Dedifferentiated amniotic fluid mesenchymal stem cell (primary cell): ENCODE measurements at regions not wholly inside any gene's neighbourhood (a gene's known extent, or its start where the extent isn't known, plus 50 kb on each side); places are given as distances from the start of the nearest gene placed in this dataset.
A peak's percentile ranks its signal among the peaks of the same experiment; 100 is the strongest.

ENCODE experiments used
- DNase-seq: peaks from one replicate; pipeline ENCODE4 v3.0.0-alpha.2; 2016; ENCODE audit errors: extremely low spot score

DNA sequence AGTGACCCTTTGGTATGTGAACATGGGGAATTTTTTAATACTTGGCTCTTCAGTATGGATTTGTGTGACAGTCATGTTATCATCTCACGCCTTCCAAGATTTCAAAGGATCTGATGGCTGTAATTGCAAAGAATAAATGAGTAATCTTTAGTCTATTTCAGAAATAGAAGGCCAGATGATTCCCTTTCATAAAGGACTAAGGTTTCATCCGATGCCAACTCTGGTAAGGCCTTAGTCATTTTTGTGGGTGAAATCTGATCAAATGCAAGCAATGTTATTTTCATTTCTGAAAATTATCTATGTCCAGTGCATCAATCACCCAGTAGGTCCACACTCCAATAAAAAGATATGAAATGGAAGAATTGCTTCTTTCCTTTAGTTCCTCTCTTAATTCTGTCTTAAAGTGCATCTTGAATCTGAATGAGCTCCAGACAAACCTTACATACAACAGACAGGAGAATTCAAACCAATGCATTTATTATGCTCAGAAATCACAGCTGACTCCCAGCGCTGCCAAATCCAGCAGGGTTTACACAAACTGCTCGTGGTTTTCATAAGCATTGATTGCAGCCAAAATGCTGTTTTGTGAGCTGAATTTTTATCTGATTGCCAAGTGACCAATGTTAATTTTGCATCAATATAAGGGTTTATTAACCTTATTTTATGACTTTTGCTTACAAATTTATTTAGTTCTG, 565.2 kb upstream of the MARCKS start:
- no peak for DNase-seq

DNA sequence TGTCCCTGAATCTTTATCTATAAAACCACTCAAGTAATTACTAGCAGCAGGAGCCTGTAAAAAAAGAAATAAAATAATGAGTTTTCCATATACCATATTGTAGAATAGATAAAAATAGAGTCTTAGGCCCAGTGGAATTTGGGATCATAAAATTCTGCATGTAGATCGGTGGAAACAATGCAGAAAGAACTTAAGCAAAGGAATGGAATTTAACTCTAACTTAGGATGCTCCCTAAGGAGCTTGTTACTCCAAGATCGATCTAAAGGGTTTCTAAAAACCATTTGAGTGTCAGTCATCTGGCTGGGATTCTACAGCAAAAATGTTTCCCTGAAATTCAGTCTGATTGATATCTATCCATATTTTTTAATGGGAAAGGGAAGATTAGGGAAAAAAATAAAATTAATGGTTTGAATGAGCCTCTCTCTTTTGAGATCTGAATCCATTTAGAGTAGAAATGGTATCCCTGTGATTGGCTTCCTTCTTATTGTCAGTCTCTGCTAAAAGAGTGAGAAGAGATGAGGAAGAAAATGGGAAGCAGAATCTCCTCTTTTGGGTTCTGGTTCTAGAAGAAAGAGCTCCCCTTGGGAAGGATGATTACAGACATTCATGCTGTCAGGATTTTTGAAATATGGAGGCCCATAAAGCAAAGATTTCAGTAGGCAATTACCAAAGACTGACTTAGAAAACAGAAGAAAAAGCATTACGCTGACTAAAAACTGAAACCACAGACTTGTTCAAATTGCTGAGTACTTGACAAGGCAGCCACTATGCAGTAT, 564.3 kb upstream of the MARCKS start:
- DNase-seq: no peak

DNA sequence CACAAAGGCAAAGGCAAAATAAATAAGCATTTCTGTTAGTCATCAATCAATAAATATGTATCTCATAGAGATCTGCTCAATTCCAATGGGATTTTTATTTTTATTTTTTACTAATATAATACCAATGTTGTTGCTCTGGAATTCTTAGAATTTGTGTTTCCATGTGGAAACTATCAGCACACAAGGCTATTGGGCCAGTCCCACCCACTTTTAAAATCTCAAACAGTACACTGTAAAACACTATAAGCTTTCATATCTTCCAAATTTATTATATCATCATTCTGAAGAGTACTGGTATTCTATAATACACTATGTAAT, 563.8 kb upstream of the MARCKS start:
- no peak for DNase-seq

DNA sequence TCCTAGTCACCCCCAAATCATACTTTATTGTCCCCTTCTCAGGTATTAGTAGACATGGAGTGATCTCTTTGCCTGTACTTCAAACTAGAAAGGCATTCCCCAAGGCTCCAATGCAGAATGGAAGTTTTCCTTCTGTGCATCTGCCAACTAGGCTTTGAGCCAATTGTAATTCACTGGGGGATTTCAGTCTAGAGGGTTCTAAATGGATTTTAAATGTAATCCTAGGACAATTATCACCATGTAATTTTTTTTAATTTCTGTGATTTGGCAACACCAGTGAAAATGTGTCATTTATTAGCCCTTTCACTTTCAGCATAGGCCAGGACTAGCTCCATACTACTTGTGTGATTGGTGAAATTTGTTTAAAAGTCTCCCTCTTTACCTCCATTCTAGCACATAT, 557.6 kb upstream of the MARCKS start:
- no peak for DNase-seq

DNA sequence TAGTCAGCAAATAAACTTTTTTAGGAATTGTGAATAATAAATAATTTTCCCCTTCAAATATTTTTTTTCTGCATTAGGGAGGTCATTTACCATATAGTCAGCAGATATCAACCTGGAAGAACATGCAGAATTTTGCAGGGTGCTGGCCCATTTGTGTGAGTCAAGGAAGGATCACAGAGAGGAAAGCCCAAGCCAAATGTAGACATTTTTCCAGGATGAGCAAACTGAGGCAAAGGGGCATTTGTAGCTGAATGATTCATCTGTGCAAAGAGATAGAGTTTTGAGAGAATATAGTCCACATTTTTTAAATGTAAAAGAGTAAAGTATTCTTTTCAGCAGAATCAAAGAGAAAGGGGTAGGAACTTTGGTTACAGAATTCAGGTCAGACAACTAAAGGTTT, 555.5 kb upstream of the MARCKS start:
- no peak for DNase-seq

DNA sequence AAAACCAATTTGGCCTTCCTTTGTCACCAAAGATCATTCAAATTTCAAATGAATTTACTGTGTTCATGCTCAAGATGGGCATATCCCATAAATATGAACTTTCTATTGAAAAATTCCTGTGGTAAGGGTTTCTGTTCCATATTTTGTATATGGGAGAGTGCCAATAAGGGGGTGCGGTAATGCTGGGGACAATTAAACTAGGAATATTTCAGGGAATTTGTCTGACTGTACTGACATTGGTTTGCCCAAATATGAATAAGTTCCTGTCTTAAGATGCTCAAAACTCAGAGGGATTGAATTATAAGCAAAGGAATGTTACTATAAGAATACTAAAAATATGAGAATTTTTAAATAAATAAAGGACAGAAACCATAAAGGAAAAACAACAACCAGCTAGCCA, 553.0 kb upstream of the MARCKS start:
- DNase-seq: peak; percentile 34

DNA sequence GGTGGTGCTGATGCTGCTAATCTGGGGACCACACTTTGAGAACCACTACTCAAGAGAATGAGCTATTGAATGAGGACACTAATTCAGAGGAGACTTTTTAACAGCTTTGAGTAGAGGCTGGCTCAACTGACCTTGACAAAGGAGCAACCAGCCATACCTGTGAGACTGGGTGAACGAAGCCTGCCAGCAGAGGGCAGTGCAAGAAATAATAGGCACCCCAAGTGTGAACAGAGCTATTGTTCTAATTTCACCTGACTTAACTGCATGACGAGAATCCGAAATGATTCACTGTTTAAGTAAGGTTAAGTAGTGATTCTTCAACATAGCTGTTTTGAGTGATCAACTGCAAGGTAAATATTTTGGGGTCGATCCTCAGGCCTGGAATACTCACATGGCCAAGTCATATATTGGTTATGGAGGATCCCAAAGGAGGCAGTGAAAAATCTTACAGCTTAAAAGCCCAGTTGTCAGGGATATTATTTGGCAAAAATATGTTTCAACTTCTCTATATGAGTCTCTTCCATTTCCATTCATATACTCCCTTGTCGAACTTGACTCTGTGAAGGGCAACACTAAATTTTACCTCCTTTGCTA, 550.5 kb upstream of the MARCKS start:
- DNase-seq: no peak

DNA sequence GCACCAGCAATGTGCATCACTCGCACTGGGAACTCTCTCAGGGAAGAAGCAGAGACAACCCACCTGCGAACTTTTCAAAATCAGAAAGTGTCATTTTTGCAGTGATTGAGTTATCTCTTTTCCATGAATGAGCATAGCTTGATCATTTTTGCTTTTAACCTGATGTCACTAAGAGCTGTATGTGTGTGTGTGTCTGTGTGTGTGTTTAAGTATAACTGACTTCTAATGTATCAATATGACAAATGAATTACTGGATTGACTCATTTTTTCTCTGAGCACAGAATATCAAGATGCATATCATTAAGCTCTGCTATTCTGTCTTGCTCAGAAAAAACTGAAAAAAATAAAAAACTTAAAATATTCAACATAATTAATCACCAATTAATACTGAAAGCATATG, 548.9 kb upstream of the MARCKS start:
- DNase-seq: no peak

DNA sequence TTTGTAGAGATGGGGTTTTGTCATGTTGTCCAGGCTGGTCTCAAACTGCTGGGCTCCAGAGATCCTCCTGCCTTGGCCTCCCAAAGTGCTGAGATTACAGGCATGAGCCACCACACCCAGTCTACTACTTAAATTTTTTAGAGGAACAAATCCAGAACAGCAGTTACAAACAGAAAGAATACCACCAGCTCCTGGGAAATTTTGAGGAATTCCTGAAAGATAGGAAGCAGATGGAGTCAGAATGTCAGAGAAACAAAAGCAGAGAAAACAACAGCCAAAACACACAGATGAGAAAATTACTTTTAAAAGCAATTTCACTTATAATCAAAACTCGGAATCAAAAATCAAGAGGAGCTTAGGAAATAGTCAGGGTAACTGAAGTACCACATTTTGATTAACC, 543.3 kb upstream of the MARCKS start:
- no peak for DNase-seq

DNA sequence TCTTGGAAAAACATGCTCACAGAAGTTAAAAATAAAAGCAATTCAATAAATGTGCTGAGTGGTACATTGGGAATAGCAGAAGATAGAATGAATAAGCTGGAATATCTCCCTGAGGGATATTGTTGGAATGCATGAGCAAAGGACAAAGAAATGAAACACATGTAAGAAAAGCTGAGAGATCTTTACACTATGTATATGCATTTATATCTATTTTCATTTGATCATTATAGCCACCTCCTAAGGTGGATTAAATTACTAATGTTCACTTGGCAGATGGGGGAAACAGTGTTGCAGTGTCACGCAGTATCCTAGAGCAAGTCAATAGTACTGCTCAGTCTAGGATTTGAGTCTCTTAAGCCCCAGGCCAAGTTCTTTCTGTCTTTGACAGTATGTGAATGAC, 542.0 kb upstream of the MARCKS start:
- DNase-seq: no peak

DNA sequence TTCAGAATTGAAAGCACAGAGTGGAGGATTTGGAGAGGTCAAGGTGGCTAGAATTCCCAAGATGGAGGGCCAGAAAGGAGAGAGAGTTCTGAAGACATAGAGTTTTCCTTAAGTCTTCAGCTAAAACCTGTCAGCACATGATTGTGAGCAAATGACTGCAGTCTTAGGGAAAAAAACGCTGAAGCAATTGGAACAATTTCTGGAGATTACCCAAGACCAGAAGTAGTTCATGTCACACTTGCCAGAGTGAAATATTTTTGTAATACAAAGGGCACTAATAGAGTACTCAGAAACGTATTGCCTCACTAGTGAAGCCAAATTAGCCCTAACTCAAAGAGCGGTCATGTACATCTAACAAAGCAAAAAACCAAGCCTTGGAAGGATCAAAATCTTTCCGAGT, 541.3 kb upstream of the MARCKS start:
- no peak for DNase-seq

DNA sequence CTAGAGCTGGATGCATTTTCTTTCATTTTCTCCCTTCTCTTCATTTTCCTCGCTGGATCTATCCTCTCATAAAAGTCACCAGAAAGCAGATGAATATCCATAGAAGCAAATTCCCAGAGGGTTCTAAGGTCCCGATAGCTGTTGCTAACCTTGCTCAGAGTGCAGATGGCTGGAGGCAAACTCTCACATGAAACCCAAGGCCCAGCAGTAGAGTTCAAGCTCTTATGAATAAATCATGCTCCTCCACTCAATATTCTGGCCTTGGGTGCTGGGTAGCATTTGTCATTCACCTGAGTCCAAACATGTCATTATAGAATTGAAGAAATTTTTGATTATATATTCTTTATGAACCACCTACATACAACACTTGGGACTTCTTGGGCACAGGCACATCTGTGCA, 539.7 kb upstream of the MARCKS start:
- DNase-seq: no peak

DNA sequence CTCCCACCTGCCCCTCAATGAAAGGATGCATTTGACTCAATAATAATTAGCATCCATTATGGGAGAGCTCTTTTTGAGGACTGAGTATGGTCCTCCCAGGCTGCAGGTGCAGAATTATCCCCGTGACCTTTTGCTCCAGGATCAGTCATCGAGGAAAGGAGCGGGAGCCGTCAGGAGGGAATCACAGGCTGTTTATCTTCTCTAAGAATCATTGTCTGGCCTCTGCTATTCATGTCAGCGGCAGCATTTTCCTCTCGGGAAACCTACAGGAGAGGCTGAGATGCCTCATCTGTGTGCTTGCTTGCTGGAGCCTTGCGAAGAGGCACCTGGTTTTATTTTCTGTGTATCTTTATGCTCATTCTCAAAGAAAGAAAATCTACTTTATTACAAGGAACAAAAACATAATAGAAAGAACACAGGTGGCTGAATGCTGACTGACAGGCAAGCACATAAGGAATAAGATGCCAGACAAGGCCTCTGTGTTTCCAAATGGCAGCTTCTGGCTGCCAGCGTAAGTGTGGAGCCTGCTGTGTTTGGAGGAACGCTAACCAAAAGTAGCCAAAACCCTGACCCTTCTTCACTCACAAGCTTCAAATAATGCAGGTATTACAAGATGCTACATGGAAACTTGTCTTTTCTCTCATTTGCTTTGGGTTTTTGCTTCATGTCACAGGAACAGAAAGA, 539.1 kb upstream of the MARCKS start:
- DNase-seq: no peak

DNA sequence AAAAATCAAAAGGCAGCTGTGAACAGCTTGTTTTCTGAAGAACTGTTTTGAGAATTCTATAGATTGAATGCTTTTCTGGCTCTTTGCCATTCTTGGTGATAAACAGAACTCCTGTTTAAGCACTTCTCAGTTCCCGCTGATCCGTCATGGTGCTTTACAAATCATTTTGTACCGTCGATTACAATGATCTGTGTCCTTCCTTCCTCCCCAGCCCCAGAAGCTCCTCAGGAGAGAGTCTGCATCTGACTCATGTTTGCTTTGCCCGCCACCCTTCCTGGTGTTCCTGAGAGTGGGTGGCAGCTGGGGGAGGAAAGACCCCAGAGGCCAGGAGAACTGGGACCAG, 538.6 kb upstream of the MARCKS start:
- no peak for DNase-seq

DNA sequence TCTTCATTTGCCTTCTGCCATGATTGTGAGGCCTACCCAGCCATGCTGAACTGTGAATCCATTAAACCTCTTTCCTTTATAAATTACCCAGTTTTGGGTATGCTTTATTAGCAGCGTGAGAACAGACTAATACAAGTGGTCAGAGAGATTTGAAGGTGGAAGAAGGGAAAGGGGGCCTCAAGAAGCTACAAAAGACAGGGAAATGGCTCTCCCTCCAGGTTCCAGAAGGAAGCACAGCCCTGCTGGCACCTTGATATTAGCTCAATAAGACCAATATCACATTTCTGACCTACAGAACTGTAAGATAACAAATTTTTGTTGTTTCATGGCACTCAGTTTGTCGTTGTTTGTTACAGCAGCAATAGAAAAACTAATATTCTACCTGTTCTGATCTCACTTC, 536.5 kb upstream of the MARCKS start:
- DNase-seq: no peak

DNA sequence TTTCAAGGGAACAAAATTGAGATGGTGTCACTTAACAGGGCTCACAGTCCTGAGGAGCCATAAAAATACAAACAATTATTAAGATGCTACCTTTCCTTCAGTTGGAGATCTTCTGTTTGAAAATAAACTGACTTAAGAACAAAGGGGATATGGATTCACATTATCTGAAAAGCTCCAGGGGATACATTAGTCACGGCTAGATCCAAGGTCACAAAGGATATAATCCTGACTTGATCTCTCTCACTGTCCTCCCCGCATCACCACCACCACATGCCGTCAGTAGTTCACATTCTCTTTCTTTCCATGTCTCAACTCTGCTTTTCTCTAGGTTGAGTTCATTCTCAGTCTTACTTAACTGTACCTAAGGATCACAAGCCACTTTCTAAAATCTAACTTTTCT, 530.4 kb upstream of the MARCKS start:
- no peak for DNase-seq

DNA sequence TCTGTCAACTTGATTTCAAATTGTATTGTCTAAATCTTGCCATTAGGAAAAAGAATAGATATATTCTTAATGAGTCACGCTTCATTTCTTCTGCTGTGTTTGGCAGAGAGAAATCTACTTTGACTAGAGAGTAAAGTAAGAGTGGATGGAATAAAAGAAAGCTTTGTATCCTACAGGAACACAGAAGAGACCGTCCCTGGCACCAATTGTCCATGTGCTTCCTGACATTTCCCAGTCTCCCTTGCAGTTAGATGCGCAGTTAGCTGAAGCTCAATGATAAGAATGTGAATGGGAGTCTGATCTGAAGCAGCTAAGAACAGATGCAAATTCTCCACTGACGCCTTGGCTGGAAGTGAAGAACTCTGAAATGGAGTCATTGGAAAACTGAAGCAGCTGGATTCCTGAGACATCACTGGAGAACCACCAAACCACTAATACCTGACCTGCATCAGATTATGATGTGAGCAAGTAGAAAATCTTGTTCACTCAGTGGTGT, 528.2 kb upstream of the MARCKS start:
- no peak for DNase-seq

DNA sequence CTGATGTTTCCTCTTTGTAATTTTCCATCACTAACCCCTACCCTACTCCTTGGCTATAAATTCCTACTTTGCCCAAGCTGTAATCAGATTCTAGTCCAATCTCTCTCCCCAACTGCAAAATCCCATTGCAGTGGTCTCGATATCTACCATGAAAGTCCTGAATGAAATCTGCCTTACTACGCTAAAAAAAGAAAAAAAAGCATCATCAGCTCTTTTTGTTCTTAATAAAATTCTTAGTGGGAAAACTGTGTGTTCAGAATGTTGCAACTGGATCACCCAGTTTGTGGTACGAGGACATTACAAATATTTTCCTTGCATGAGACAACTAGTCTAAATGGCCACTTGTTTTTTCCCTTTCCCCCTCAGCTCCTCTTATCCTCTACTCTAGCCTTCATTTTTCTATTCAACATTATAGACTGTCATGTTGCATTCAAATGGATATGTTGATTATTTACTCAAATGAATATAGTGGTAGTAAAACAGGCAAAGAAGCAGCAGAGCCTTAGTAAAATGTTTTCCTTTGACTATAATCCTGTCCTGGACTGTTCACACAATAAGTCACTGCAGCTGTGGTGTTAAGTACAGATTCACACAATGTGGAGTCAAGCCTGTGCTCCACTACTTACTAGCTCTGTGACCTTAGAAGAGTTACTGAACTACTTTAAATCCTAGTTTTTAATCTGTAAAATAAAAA, 527.1 kb upstream of the MARCKS start:
- DNase-seq: no peak

DNA sequence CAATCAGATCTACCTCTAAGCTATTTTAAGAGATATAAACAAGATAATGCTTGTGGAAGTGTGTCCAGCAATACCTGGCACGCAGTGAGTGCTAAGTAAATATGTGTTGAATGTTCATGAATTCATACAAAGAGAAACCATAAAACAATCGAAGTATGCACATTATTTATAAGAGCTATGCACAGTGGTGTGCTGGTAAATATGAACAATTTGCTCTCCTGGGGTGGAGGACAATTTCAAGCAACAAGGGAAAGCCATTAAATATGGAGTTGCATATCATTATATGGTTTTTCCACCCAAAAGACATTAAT, 526.6 kb upstream of the MARCKS start:
- no peak for DNase-seq

DNA sequence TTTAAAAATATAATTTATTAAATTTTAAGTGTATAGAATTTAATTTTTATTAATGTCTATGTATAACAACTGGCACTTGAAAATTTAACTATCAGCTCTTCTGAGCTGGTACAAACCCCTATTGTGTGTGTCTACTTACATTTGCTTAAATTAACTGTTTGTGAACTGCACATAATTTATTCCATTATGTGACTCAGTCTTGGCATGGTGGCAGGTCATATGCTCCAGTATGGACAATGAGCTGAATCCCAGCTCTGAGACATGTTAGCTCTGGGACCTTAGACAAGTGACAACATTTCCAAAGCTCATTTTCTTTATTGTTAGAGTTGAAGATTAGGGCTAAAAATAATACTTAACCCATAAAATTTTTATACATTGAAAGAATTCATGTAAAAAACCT, 526.1 kb upstream of the MARCKS start:
- no peak for DNase-seq

DNA sequence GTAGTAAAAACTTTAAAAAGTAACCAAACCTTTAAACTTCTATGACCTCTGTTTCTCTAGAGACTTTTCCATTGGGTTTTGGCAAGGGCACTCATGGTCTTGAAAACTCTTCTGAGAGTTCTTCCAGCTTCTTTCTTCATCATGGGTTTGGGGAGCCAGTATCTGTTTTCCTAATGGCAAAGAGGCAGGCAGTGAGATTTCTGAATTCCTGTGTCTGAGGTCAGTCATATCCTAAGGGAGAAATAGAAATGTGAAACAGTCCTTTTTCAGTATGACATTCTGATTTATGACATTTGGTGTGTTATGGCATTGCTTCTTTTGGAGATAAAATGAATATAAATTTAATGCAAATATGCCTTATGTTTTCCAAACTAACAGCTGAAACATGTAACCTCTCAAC, 518.5 kb upstream of the MARCKS start:
- no peak for DNase-seq

DNA sequence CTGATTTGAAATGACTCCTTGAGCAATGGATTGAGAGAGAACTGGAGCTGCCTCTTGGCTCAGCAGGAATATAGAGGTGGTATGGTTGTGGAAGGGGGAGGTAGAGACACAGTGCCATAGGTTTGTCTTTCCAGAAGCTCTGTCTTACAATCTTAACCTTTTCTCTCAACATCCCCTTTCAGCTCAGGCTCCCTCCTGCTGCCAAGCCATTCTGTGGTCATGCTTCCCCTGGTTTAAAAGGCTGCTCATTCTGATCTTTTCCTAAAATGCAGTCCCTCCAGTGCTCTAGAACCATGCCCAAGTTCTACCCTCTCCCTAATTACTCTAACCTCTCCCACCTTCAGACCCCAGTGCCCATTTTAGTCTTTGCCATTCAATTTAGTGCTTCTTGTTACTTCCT, 517.9 kb upstream of the MARCKS start:
- DNase-seq: no peak
